KMS-11 (cell line): ENCODE measurements at regions not wholly inside any gene's neighbourhood (a gene's known extent, or its start where the extent isn't known, plus 50 kb on each side); places are given as distances from the start of the nearest gene placed in this dataset.

Source experiments
- H2AFZ ChIP-seq: fragments of 200-600 bp; sonication (generic); 2 replicates; pipeline ENCODE4 v1.6.1; 2016; ENCODE audit warnings: antibody characterized with exemption, mixed run types, low read depth
- H3K27ac ChIP-seq: fragments of 200-600 bp; sonication (generic); 2 replicates; pipeline ENCODE4 v1.6.1; 2016; ENCODE audit warnings: mild to moderate bottlenecking, mixed run types
- H3K27me3 ChIP-seq: fragments of 200-600 bp; sonication (generic); 2 replicates; pipeline ENCODE4 v1.6.1; 2017; ENCODE audit warnings: mild to moderate bottlenecking, low read depth, mixed run types, moderate library complexity; ENCODE audit not compliant: insufficient read depth
- H3K36me3 ChIP-seq: fragments of 200-600 bp; sonication (generic); 2 replicates; pipeline ENCODE4 v1.6.1; 2017; ENCODE audit warnings: mild to moderate bottlenecking, mixed run types; ENCODE audit not compliant: insufficient read depth
- H3K4me1 ChIP-seq: fragments of 200-600 bp; sonication (generic); 2 replicates; pipeline ENCODE4 v1.6.1; 2016; ENCODE audit warnings: mild to moderate bottlenecking, low read depth, mixed run types; ENCODE audit not compliant: poor library complexity, severe bottlenecking
- H3K4me2 ChIP-seq: fragments of 200-600 bp; sonication (generic); 2 replicates; pipeline ENCODE4 v1.7.0; 2016; ENCODE audit warnings: mild to moderate bottlenecking, mixed run types
- H3K4me3 ChIP-seq: fragments of 200-600 bp; sonication (generic); IDR thresholded peaks from 2 replicates; pipeline ENCODE4 v1.6.1; 2017; ENCODE audit warnings: low read depth, low read length, mixed read lengths; ENCODE audit not compliant: insufficient read depth
- H3K79me2 ChIP-seq: fragments of 200-600 bp; sonication (generic); 2 replicates; pipeline ENCODE4 v1.6.1; 2016; ENCODE audit warnings: low read depth, mixed run types; ENCODE audit not compliant: insufficient read depth
- H3K9ac ChIP-seq: fragments of 200-600 bp; sonication (generic); 2 replicates; pipeline ENCODE4 v1.6.1; 2016; ENCODE audit warnings: mild to moderate bottlenecking, mixed run types
- H4K20me1 ChIP-seq: fragments of 200-600 bp; sonication (generic); 2 replicates; pipeline ENCODE4 v1.6.1; 2016; ENCODE audit warnings: mild to moderate bottlenecking, mixed run types; ENCODE audit not compliant: insufficient read depth
- TF ChIP-seq, protein P1 (sequence below): fragments of 200-600 bp; sonication (generic); conservative IDR thresholded peaks from 2 replicates; pipeline ENCODE4 v1.6.1; 2017; ENCODE audit warnings: low read depth, mild to moderate bottlenecking, antibody characterized with exemption, low read length, moderate library complexity, mixed read lengths

DNA sequence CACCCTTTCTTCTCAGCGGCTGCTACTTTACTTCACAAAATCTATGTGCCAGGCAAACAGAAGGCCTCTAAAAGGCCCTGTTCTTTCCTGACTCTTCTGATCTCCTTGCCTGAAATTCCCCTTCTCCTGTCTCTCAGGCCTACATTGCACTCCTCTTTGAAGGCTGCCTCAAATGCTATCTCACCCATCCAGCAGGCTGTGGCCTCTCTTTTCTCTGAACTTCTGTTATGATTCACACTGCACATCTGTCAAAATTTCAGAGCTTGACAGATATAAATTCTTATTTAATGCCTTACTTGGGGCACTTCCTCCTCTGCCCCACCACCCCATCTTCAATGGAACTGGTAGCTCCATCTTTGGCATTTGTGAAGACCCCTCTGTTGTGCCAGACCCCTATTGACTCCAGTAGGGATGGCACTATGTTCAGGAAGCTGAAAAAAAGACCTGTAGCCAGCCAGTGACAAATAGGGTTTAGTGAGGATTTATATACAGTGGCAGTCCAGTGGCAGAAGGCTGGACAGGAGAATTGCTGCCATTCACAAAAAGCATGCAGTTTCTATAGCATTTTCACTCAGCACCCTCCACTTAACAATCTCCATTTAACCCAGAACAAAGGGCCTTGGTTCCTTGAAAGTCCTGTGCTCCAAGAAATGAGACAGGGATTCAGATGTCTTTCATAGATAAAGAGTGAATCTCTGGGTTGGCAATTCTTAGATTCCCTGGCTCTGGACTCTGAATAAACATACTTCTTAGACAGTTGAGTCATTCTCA lies 415.8 kb upstream of the GRM7 start:
- no peaks in the 10 kb centered on the region for H3K4me1 ChIP-seq

GRCh38 chr3:6447166-6447801 lies 413.6 kb upstream of the GRM7 start:
- Histone ChIP-seq H3K4me3 (no peak overlapping the region), H3K36me3 (no peaks in the 10 kb centered on the region), H4K20me1 (no peaks in the 10 kb centered on the region), H3K27me3 (no peaks in the 10 kb centered on the region), H3K27ac (no peak overlapping the region), H3K9ac (no peak overlapping the region), H3K4me1 (no peaks in the 10 kb centered on the region), H3K79me2 (no peaks in the 10 kb centered on the region), H2AFZ (no peak overlapping the region), H3K4me2 (no peak overlapping the region)
- TF ChIP-seq, protein P1, sequence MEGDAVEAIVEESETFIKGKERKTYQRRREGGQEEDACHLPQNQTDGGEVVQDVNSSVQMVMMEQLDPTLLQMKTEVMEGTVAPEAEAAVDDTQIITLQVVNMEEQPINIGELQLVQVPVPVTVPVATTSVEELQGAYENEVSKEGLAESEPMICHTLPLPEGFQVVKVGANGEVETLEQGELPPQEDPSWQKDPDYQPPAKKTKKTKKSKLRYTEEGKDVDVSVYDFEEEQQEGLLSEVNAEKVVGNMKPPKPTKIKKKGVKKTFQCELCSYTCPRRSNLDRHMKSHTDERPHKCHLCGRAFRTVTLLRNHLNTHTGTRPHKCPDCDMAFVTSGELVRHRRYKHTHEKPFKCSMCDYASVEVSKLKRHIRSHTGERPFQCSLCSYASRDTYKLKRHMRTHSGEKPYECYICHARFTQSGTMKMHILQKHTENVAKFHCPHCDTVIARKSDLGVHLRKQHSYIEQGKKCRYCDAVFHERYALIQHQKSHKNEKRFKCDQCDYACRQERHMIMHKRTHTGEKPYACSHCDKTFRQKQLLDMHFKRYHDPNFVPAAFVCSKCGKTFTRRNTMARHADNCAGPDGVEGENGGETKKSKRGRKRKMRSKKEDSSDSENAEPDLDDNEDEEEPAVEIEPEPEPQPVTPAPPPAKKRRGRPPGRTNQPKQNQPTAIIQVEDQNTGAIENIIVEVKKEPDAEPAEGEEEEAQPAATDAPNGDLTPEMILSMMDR = no peak

More for the DNA sequence above, 415.8 kb upstream of the GRM7 start:
- no peak overlapping the region for H3K4me3 ChIP-seq
- no peak overlapping the region for H3K4me2 ChIP-seq
- H3K9ac ChIP-seq = no peak overlapping the region
- H3K27ac ChIP-seq = no peak overlapping the region
- H3K27me3 ChIP-seq = no peaks in the 10 kb centered on the region
- no peaks in the 10 kb centered on the region for H3K36me3 ChIP-seq
- H2AFZ ChIP-seq = no peak overlapping the region
- H3K79me2 ChIP-seq = no peaks in the 10 kb centered on the region
- TF ChIP-seq, protein P1 = no peak
- no peaks in the 10 kb centered on the region for H4K20me1 ChIP-seq

DNA sequence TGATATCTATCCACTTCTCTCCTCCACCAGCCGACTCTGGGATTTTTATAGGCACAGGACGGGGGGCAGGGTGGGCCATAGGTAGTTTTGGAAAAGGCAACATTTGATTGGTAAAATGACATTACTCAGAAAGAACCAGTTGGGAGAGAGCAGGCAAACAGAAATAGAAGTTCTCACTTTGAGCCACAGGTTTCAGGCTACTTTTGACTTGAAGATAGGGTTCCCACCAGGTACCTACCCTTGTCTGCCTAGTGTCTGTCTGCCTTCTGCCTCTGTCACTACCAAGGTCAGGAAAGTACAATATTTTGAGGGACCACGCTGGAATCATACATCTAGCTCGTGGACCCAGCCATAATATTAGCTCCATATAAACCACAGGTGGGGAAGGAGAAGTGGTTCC lies 412.9 kb upstream of the GRM7 start:
- Histone ChIP-seq H2AFZ (no peak overlapping the region), H3K4me1 (no peaks in the 10 kb centered on the region), H3K27ac (no peak overlapping the region), H3K4me2 (no peak overlapping the region), H3K36me3 (no peaks in the 10 kb centered on the region), H4K20me1 (no peaks in the 10 kb centered on the region), H3K9ac (no peak overlapping the region), H3K4me3 (no peak overlapping the region), H3K79me2 (no peaks in the 10 kb centered on the region), H3K27me3 (no peaks in the 10 kb centered on the region)
- TF ChIP-seq, protein P1 = no peak

DNA sequence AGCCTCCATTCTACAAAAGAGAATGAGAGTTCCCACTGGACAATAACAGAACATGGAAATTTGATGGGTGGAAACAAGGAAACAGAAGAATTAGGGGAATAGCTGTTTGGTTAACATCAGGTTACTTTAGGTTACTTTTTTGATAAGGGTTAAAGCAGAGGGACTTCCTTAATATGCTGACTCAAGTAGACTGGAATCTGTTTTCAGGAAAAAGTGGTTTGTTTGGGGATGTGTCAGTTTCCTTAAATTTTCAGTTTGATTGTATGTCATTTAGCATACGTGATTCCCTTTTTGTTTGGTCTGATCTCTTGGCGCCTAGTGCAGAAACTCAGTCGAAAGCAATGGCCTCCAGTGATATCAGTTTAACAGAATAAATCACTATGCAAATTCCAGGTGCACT lies 411.8 kb upstream of the GRM7 start:
- Histone ChIP-seq H3K27me3 (no peaks in the 10 kb centered on the region), H2AFZ (no peak overlapping the region), H3K79me2 (no peaks in the 10 kb centered on the region), H3K4me1 (no peaks in the 10 kb centered on the region), H3K27ac (no peak overlapping the region), H3K4me3 (no peak overlapping the region), H3K36me3 (no peaks in the 10 kb centered on the region), H3K9ac (no peak overlapping the region), H3K4me2 (no peak overlapping the region), H4K20me1 (no peaks in the 10 kb centered on the region)
- TF ChIP-seq, protein P1 = no peak
